GM12878 (cell line): ENCODE measurements at regions not wholly inside any gene's neighbourhood (a gene's known extent, or its start where the extent isn't known, plus 50 kb on each side); places are given as distances from the start of the nearest gene placed in this dataset.

ENCODE experiments used
- ATF7 ChIP-seq: fragments of 450-650 bp; IDR thresholded peaks from 2 replicates; pipeline ENCODE4 v1.6.1; 2016; ENCODE audit warnings: low read depth, mild to moderate bottlenecking
- EZH2 ChIP-seq: IDR thresholded peaks from 2 replicates; pipeline ENCODE4 v1.6.1; 2012; ENCODE audit warnings: low read depth, mild to moderate bottlenecking, control low read depth, inconsistent platforms, low read length, borderline replicate concordance; ENCODE audit not compliant: control insufficient read depth
- IRF5 ChIP-seq: fragments of 450-650 bp; IDR thresholded peaks from 2 replicates; pipeline ENCODE4 v1.6.1; 2017; ENCODE audit warnings: borderline replicate concordance
- NKRF ChIP-seq: fragments of 450-650 bp; conservative IDR thresholded peaks from 2 replicates; pipeline ENCODE4 v1.6.1; 2017; ENCODE audit warnings: mild to moderate bottlenecking, moderate library complexity
- PAX5 ChIP-seq: IDR thresholded peaks from 2 replicates; pipeline ENCODE4 v1.6.1; 2011; ENCODE audit warnings: low read depth, low read length, borderline replicate concordance
- POLR2AphosphoS5 ChIP-seq: IDR thresholded peaks from 2 replicates; pipeline ENCODE4 v1.6.1; 2011; ENCODE audit warnings: mild to moderate bottlenecking, low read length, inconsistent platforms
- USF1 ChIP-seq: IDR thresholded peaks from 2 replicates; pipeline ENCODE4 v1.6.1; 2011; ENCODE audit warnings: borderline replicate concordance, low read depth, mild to moderate bottlenecking, moderate library complexity, mixed read lengths, low read length; ENCODE audit not compliant: insufficient read depth; ENCODE audit errors: extremely low read length
- ZBTB40 ChIP-seq: fragments of 450-650 bp; IDR thresholded peaks from 2 replicates; pipeline ENCODE4 v1.6.1; 2016; ENCODE audit warnings: mild to moderate bottlenecking, moderate library complexity, borderline replicate concordance

GRCh38 chr6:134535831-134536230 is 217.9 kb upstream of the SGK1 start:
- TF ChIP-seq POLR2AphosphoS5 (no peak), EZH2 (no peak), IRF5 (no peak), PAX5 (no peak), USF1 (no peak), ATF7 (no peak), ZBTB40 (no peak), NKRF (no peak)
